GM10248 (cell line): ENCODE measurements at regions not wholly inside any gene's neighbourhood (a gene's known extent, or its start where the extent isn't known, plus 50 kb on each side); places are given as distances from the start of the nearest gene placed in this dataset.
"Not testable (repeated sequence)": the region's sequence is repeated elsewhere in the genome, so short reads cannot be mapped to it uniquely, and the experiment has no call there.

ENCODE experiments used
- CTCF ChIA-PET: fragments of 300-600 bp; sonication (Branson Sonifier 250); formaldehyde crosslinking; extraction: SDS; loops from one replicate; lab custom pipeline; 2021; ENCODE audit warnings: antibody characterized with exemption; lab: Yijun Ruan, JAX
- POLR2A ChIA-PET: fragments of 350-650 bp; sonication (Branson Sonifier 250); formaldehyde crosslinking; extraction: SDS; loops from one replicate; lab custom pipeline; 2020; ENCODE audit warnings: antibody characterized with exemption; lab: Yijun Ruan, JAX
- DNase-seq: peaks from one replicate; pipeline ENCODE4 v3.0.0; 2012; ENCODE audit errors: extremely low spot score
- CTCF ChIP-seq: IDR thresholded peaks from 2 replicates; pipeline ENCODE4 v1.5.1; 2012; ENCODE audit warnings: mild to moderate bottlenecking, low read depth; ENCODE audit errors: extremely low read depth, missing control alignments, control extremely low read depth

DNA sequence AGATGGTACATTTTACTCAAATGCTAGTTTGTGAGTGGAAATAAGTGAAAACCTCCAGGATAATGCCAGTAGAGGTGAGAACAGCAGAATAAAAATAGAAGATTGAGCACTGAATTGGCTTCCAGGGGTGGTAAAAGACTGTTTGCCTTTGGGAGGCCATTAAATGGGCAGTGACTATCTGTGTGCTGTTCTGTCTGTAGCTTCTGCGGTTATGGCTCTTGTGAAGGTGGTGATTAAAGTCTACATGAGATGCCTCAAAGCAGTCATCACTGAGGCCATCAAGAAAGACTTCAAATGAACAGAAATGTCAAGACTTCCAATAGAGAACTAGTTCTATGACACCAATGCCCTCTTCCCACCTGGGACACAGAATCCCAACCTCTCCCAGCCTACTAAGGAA is 108.8 kb downstream of the EFHB start:
- TF ChIP-seq CTCF = no peak
- CTCF ChIA-PET = no interaction called here
- no peak for DNase-seq
- POLR2A ChIA-PET = no interaction called here

GRCh38 chr3:19822805-19823204 is 111.2 kb downstream of the EFHB start:
- POLR2A ChIA-PET = no interaction called here
- no peak for DNase-seq
- CTCF ChIA-PET = no interaction called here
- no peak for TF ChIP-seq CTCF

GRCh38 chr3:19816631-19817030 is 117.4 kb downstream of the EFHB start:
- ChIA-PET CTCF (interaction anchor here (1.1 kb wide), 1 partner anchor 23 kb away, joined by 3 read pairs; no protein-coding TSS in a partner anchor), POLR2A (no interaction called here)
- no peak for DNase-seq
- TF ChIP-seq CTCF = no peak

GRCh38 chr3:19815805-19816204 is 118.2 kb downstream of the EFHB start:
- POLR2A ChIA-PET = no interaction called here
- no peak for TF ChIP-seq CTCF
- CTCF ChIA-PET = interaction anchor here (1.0 kb wide), 1 partner anchor 51 kb away, joined by 3 read pairs; no protein-coding TSS in a partner anchor
- DNase-seq = no peak

GRCh38 chr3:19813743-19814142 is 120.3 kb downstream of the EFHB start:
- CTCF ChIA-PET = interaction anchor here (1.0 kb wide), 1 partner anchor 10 kb away, joined by 3 read pairs; no protein-coding TSS in a partner anchor
- DNase-seq, POLR2A ChIA-PET: not testable (repeated sequence)

- POLR2A ChIA-PET = no interaction called here
- no peak for TF ChIP-seq CTCF
- DNase-seq = no peak
- CTCF ChIA-PET = interaction anchor here (0.9 to 1.3 kb wide), 2 partner anchors 16 to 48 kb away, joined by 3 read pairs; no protein-coding TSS in a partner anchor
These were observed 122.3 kb downstream of the EFHB start for GRCh38 chr3:19811689-19812088.

GRCh38 chr3:19808834-19809233 is 125.2 kb downstream of the EFHB start:
- TF ChIP-seq CTCF = no peak
- POLR2A ChIA-PET = no interaction called here
- CTCF ChIA-PET = no interaction called here
- DNase-seq = no peak
